Epithelial cell of prostate (primary cell): ENCODE measurements at regions not wholly inside any gene's neighbourhood (a gene's known extent, or its start where the extent isn't known, plus 50 kb on each side); places are given as distances from the start of the nearest gene placed in this dataset.

Experiments
- DNase-seq: peaks from one replicate; pipeline ENCODE4 v3.0.0-alpha.2; 2011; ENCODE audit warnings: low read depth, low spot score
- H3K27ac ChIP-seq: fragments of 450-650 bp; 2 replicates; pipeline ENCODE4 v1.5.1; 2017; ENCODE audit warnings: mild to moderate bottlenecking

GRCh38 chr5:57839437-57840079, 356.9 kb upstream of the ACTBL2 start:
- DNase-seq: no peak
- peak overlapping the region; percentile 93 for H3K27ac ChIP-seq

GRCh38 chr5:57839025-57839424, 356.4 kb upstream of the ACTBL2 start:
- H3K27ac ChIP-seq: peak overlapping the region; percentile 93
- DNase-seq: no peak

- peak overlapping the region; percentile 93 for H3K27ac ChIP-seq
- no peak for DNase-seq
Observed at GRCh38 chr5:57836921-57837320, 354.3 kb upstream of the ACTBL2 start.

GRCh38 chr5:57836331-57836730, 353.7 kb upstream of the ACTBL2 start:
- H3K27ac ChIP-seq: peak overlapping the region; percentile 93
- DNase-seq: no peak

GRCh38 chr5:57834829-57835608, 352.4 kb upstream of the ACTBL2 start:
- peak overlapping the region; percentile 93 for H3K27ac ChIP-seq
- no peak for DNase-seq

GRCh38 chr5:57833489-57833888, 350.9 kb upstream of the ACTBL2 start:
- H3K27ac ChIP-seq: peak overlapping the region; percentile 93
- DNase-seq: no peak

- no peak for DNase-seq
- peak overlapping the region; percentile 93 for H3K27ac ChIP-seq
Observed at GRCh38 chr5:57832875-57833274, 350.3 kb upstream of the ACTBL2 start.

- H3K27ac ChIP-seq: peak overlapping the region; percentile 93
Observed at GRCh38 chr5:57831932-57832331, 349.3 kb upstream of the ACTBL2 start.

GRCh38 chr5:57831090-57831489, 348.5 kb upstream of the ACTBL2 start:
- H3K27ac ChIP-seq: peak overlapping the region; percentile 93
- no peak for DNase-seq

More at GRCh38 chr5:57831932-57832331, 349.3 kb upstream of the ACTBL2 start:
- no peak for DNase-seq

GRCh38 chr5:57828221-57828620, 345.6 kb upstream of the ACTBL2 start:
- no peak for DNase-seq
- no peak overlapping the region for H3K27ac ChIP-seq

- DNase-seq: no peak
Observed at GRCh38 chr5:57825031-57825686, 342.5 kb upstream of the ACTBL2 start.

GRCh38 chr5:57824623-57825022, 342.0 kb upstream of the ACTBL2 start:
- H3K27ac ChIP-seq: peak overlapping the region; percentile 95
- no peak for DNase-seq

More at GRCh38 chr5:57825031-57825686, 342.5 kb upstream of the ACTBL2 start:
- peak overlapping the region; percentile 95 for H3K27ac ChIP-seq

GRCh38 chr5:57824047-57824446, 341.4 kb upstream of the ACTBL2 start:
- no peak for DNase-seq
- peak overlapping the region; percentile 95 for H3K27ac ChIP-seq

GRCh38 chr5:57822651-57823050, 340.0 kb upstream of the ACTBL2 start:
- H3K27ac ChIP-seq: peak overlapping the region; percentile 95
- DNase-seq: no peak

- DNase-seq: no peak
- no peak overlapping the region for H3K27ac ChIP-seq
Observed at GRCh38 chr5:57818397-57818796, 335.8 kb upstream of the ACTBL2 start.

- no peak for DNase-seq
Observed at GRCh38 chr5:57817924-57818323, 335.3 kb upstream of the ACTBL2 start.

GRCh38 chr5:57817001-57817453, 334.4 kb upstream of the ACTBL2 start:
- DNase-seq: no peak
- peak overlapping the region; percentile 83 for H3K27ac ChIP-seq

More at GRCh38 chr5:57817924-57818323, 335.3 kb upstream of the ACTBL2 start:
- H3K27ac ChIP-seq: peak overlapping the region; percentile 83

GRCh38 chr5:57816108-57816507, 333.5 kb upstream of the ACTBL2 start:
- peak; percentile 89 for DNase-seq
- H3K27ac ChIP-seq: peak overlapping the region; percentile 83

- no peak for DNase-seq
- no peak overlapping the region for H3K27ac ChIP-seq
Observed at GRCh38 chr5:57805732-57806131, 323.1 kb upstream of the ACTBL2 start.

GRCh38 chr5:57805170-57805569, 322.6 kb upstream of the ACTBL2 start:
- no peak overlapping the region for H3K27ac ChIP-seq
- DNase-seq: no peak

- DNase-seq: no peak
- no peak overlapping the region for H3K27ac ChIP-seq
Observed at GRCh38 chr5:57804505-57804904, 321.9 kb upstream of the ACTBL2 start.
